Body of pancreas (tissue), 4 donors: ENCODE measurements at regions not wholly inside any gene's neighbourhood (a gene's known extent, or its start where the extent isn't known, plus 50 kb on each side); places are given as distances from the start of the nearest gene placed in this dataset.

Source experiments
- POLR2A ChIP-seq, 3 donors: fragments of 450-650 bp; IDR thresholded peaks; one replicate each; pipeline ENCODE4 v1.6.1; 2016; ENCODE audit warnings: antibody characterized with exemption in 3 of 3, mild to moderate bottlenecking in 2 of 3
- TF ChIP-seq, protein P1 (sequence below), 7 experiments: fragments of 450-650 bp in 4 of 7; fragments of 200-600 bp in 3 of 7; sonication (generic) in 3 of 7; IDR thresholded peaks; one replicate each; pipeline ENCODE4 v1.5.1; 2016 to 2019; ENCODE audit warnings: antibody characterized with exemption in 7 of 7

GRCh38 chr18:38902796-38903195 lies 1337.2 kb upstream of the CELF4 start:
- TF ChIP-seq, protein P1, sequence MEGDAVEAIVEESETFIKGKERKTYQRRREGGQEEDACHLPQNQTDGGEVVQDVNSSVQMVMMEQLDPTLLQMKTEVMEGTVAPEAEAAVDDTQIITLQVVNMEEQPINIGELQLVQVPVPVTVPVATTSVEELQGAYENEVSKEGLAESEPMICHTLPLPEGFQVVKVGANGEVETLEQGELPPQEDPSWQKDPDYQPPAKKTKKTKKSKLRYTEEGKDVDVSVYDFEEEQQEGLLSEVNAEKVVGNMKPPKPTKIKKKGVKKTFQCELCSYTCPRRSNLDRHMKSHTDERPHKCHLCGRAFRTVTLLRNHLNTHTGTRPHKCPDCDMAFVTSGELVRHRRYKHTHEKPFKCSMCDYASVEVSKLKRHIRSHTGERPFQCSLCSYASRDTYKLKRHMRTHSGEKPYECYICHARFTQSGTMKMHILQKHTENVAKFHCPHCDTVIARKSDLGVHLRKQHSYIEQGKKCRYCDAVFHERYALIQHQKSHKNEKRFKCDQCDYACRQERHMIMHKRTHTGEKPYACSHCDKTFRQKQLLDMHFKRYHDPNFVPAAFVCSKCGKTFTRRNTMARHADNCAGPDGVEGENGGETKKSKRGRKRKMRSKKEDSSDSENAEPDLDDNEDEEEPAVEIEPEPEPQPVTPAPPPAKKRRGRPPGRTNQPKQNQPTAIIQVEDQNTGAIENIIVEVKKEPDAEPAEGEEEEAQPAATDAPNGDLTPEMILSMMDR (IDR thresholded peaks at IDR 0.05): no peak
- no peak for TF ChIP-seq POLR2A (IDR thresholded peaks at IDR 0.05)
